Endothelial cell of hepatic sinusoid (primary cell): ENCODE measurements at regions not wholly inside any gene's neighbourhood (a gene's known extent, or its start where the extent isn't known, plus 50 kb on each side); places are given as distances from the start of the nearest gene placed in this dataset.
"Not testable (repeated sequence)": the region's sequence is repeated elsewhere in the genome, so short reads cannot be mapped to it uniquely, and the experiment has no call there.

ENCODE experiments used
- in situ Hi-C: cut with HindIII; loops from 2 replicates; pipeline ENCODE4 v1.10.0; 2017; ENCODE audit warnings: low sequenced_read_pairs

- in situ Hi-C loops, result no loop called here
Observed at GRCh38 chr1:188641566-188642211, 1812.9 kb downstream of the PLA2G4A start.

- in situ Hi-C loops, result no loop called here
Observed at GRCh38 chr1:188642704-188643103, 1814.0 kb downstream of the PLA2G4A start.

- in situ Hi-C loops, result no loop called here
Observed at GRCh38 chr1:188652678-188653077, 1823.9 kb downstream of the PLA2G4A start.

- in situ Hi-C loops, result not testable (repeated sequence)
Observed at GRCh38 chr1:188655966-188656365, 1821.7 kb downstream of the BRINP3 start.

GRCh38 chr1:188660572-188660971 is 1817.1 kb downstream of the BRINP3 start:
- in situ Hi-C loops, result no loop called here

GRCh38 chr1:188665477-188665876 is 1812.2 kb downstream of the BRINP3 start:
- in situ Hi-C loops, result no loop called here

GRCh38 chr1:188668083-188668482 is 1809.6 kb downstream of the BRINP3 start:
- in situ Hi-C loops, result no loop called here

- in situ Hi-C loops, result no loop called here
Observed at GRCh38 chr1:188669728-188670382, 1807.8 kb downstream of the BRINP3 start.

GRCh38 chr1:188670837-188671236 is 1806.8 kb downstream of the BRINP3 start:
- in situ Hi-C loops, result no loop called here

- in situ Hi-C loops, result no loop called here
Observed at GRCh38 chr1:188672153-188672552, 1805.5 kb downstream of the BRINP3 start.

GRCh38 chr1:188689542-188689941 is 1788.1 kb downstream of the BRINP3 start:
- in situ Hi-C loops, result no loop called here

GRCh38 chr1:188700116-188700515 is 1777.5 kb downstream of the BRINP3 start:
- in situ Hi-C loops, result no loop called here

GRCh38 chr1:188706742-188707141 is 1770.9 kb downstream of the BRINP3 start:
- in situ Hi-C loops, result no loop called here

GRCh38 chr1:188708795-188709535 is 1768.7 kb downstream of the BRINP3 start:
- in situ Hi-C loops, result no loop called here

GRCh38 chr1:188715566-188715965 is 1762.1 kb downstream of the BRINP3 start:
- in situ Hi-C loops, result no loop called here

- in situ Hi-C loops, result no loop called here
Observed at GRCh38 chr1:188719735-188720134, 1757.9 kb downstream of the BRINP3 start.

- in situ Hi-C loops, result no loop called here
Observed at GRCh38 chr1:188723332-188724020, 1754.2 kb downstream of the BRINP3 start.

- in situ Hi-C loops, result no loop called here
Observed at GRCh38 chr1:188729039-188729438, 1748.6 kb downstream of the BRINP3 start.

- in situ Hi-C loops, result no loop called here
Observed at GRCh38 chr1:188735567-188735966, 1742.1 kb downstream of the BRINP3 start.

GRCh38 chr1:188749275-188749674 is 1728.4 kb downstream of the BRINP3 start:
- in situ Hi-C loops, result not testable (repeated sequence)

- in situ Hi-C loops, result not testable (repeated sequence)
Observed at GRCh38 chr1:188752027-188752426, 1725.6 kb downstream of the BRINP3 start.
